Testis (tissue), 2 donors: ENCODE measurements at regions not wholly inside any gene's neighbourhood (a gene's known extent, or its start where the extent isn't known, plus 50 kb on each side); places are given as distances from the start of the nearest gene placed in this dataset.

Experiments used
- CTCF ChIP-seq, 3 experiments: fragments of 450-650 bp in 2 of 3; fragments of 200-600 bp in 1 of 3; sonication (generic) in 1 of 3; IDR thresholded peaks; one replicate each; pipeline ENCODE4 v1.5.1; 2016 to 2019; ENCODE audit warnings: antibody characterized with exemption in 3 of 3, mild to moderate bottlenecking in 2 of 3, moderate library complexity in 1 of 3
- POLR2A ChIP-seq: fragments of 450-650 bp; IDR thresholded peaks from one replicate; pipeline ENCODE4 v1.6.1; 2017; ENCODE audit warnings: antibody characterized with exemption, mild to moderate bottlenecking, moderate library complexity

GRCh38 chr4:188554413-188554812 is 415.2 kb downstream of the TRIML1 start:
- TF ChIP-seq CTCF (IDR thresholded peaks at IDR 0.05) = no peak
- TF ChIP-seq POLR2A = no peak
